GM12878 (cell line): ENCODE measurements at regions not wholly inside any gene's neighbourhood (a gene's known extent, or its start where the extent isn't known, plus 50 kb on each side); places are given as distances from the start of the nearest gene placed in this dataset.

ENCODE experiments used
- ATAC-seq: fragments of 200-7000 bp; cut with Tn5 transposase; 3 replicates; pipeline ENCODE4 v1.9.1; 2020; ENCODE audit warnings: mild to moderate bottlenecking, moderate library complexity
- BruUV-seq: library from RNA; stranded (reverse); fragments of 400-500 nt; replicated peaks from 2 replicates; lab custom pipeline; 2021; lab: Mats Ljungman, UMichigan
- CTCF ChIA-PET: fragments of 300-600 bp; sonication (Branson Sonifier 250); formaldehyde crosslinking; extraction: SDS; loops from one replicate; lab custom pipeline; 2021; ENCODE audit warnings: inconsistent platforms; lab: Yijun Ruan, JAX
- POLR2A ChIA-PET: fragments of 350-600 bp; formaldehyde crosslinking; extraction: SDS; loops from one replicate; lab custom pipeline; 2021; ENCODE audit warnings: inconsistent platforms; lab: Charles Lee
- RAD21 ChIA-PET: fragments of 300-600 bp; sonication (Branson Sonifier 250); formaldehyde crosslinking; loops from one replicate; lab custom pipeline; 2023; ENCODE audit warnings: antibody characterized with exemption; ENCODE audit not compliant: unreplicated experiment; lab: Charles Lee
- SMC1A ChIA-PET: fragments of 300-600 bp; sonication (Branson Sonifier 250); formaldehyde crosslinking; loops from one replicate; lab custom pipeline; 2023; ENCODE audit not compliant: unreplicated experiment, uncharacterized antibody; lab: Charles Lee
- DNase-seq: peaks from one replicate; pipeline ENCODE4 v3.0.0-alpha.2; 2011; ENCODE audit warnings: low read depth, low spot score
- FAIRE-seq: peaks from 3 replicates; lab custom pipeline; 2011; peaks lifted over from hg19 to GRCh38; lab: Jason Lieb, UNC
- H2AFZ ChIP-seq: 2 replicates; pipeline ENCODE4 v1.6.0; 2011; ENCODE audit warnings: low read depth, low read length, control low read depth; ENCODE audit not compliant: control insufficient read depth
- H3K27ac ChIP-seq: 2 replicates; pipeline ENCODE4 v1.5.1; 2011; ENCODE audit warnings: control low read depth; ENCODE audit not compliant: control insufficient read depth, insufficient read depth
- H3K27me3 ChIP-seq, 2 experiments: replicated peaks in 1 of 2; 2 replicates each; pipeline versions ENCODE4 v1.6.0 to v1.6.1; 2011; ENCODE audit warnings: low read length in 1 of 2; ENCODE audit not compliant: control insufficient read depth in 2 of 2, insufficient read depth in 2 of 2
- H3K36me3 ChIP-seq, 2 experiments: 2 replicates each; pipeline ENCODE4 v1.5.1; 2011; ENCODE audit warnings: low read length in 1 of 2; ENCODE audit not compliant: control insufficient read depth in 2 of 2, insufficient read depth in 2 of 2
- H3K4me1 ChIP-seq: 2 replicates; pipeline ENCODE4 v1.6.1; 2011; ENCODE audit warnings: mild to moderate bottlenecking, low read length, moderate library complexity, mixed read lengths; ENCODE audit not compliant: control insufficient read depth, insufficient read depth
- H3K4me2 ChIP-seq: 2 replicates; pipeline ENCODE4 v1.6.0; 2011; ENCODE audit warnings: control low read depth; ENCODE audit not compliant: control insufficient read depth, insufficient read depth
- H3K4me3 ChIP-seq: fragments of 200-600 bp; sonication (generic); 2 replicates; pipeline ENCODE4 v1.5.1; 2016
- H3K79me2 ChIP-seq: 2 replicates; pipeline ENCODE4 v1.6.0; 2011; ENCODE audit warnings: low read length; ENCODE audit not compliant: control insufficient read depth, insufficient read depth
- H3K9ac ChIP-seq: 2 replicates; pipeline ENCODE4 v1.8.0; 2011; ENCODE audit warnings: low read length, control low read depth, mixed read lengths; ENCODE audit not compliant: control insufficient read depth, insufficient read depth
- H3K9me3 ChIP-seq: replicated peaks from 3 replicates; pipeline ENCODE4 v1.5.1; 2011; ENCODE audit warnings: mild to moderate bottlenecking, low read length; ENCODE audit not compliant: control insufficient read depth, insufficient read depth
- H4K20me1 ChIP-seq: 2 replicates; pipeline ENCODE4 v1.6.0; 2011; ENCODE audit not compliant: control insufficient read depth, insufficient read depth
- BMI1 ChIP-seq: fragments of 450-650 bp; IDR thresholded peaks from 2 replicates; pipeline ENCODE4 v1.6.1; 2016; ENCODE audit warnings: mild to moderate bottlenecking, moderate library complexity, borderline replicate concordance
- CBFB ChIP-seq: IDR thresholded peaks from 2 replicates; pipeline ENCODE4 v1.6.1; 2016; ENCODE audit warnings: antibody characterized with exemption, low read depth
- CBX3 ChIP-seq: fragments of 200-600 bp; sonication (generic); IDR thresholded peaks from 2 replicates; pipeline ENCODE4 v1.6.1; 2016; ENCODE audit warnings: low read depth, borderline replicate concordance
- CEBPB ChIP-seq, 2 experiments: fragments of 150-350 bp in 1 of 2; IDR thresholded peaks; 2 replicates each; pipeline ENCODE4 v1.6.1; 2012 to 2014; ENCODE audit warnings: low read depth in 2 of 2, low read length in 2 of 2, borderline replicate concordance in 1 of 2, inconsistent platforms in 1 of 2
- CREM ChIP-seq: IDR thresholded peaks from 2 replicates; pipeline ENCODE4 v1.6.1; 2014; ENCODE audit warnings: antibody characterized with exemption, low read depth
- DPF2 ChIP-seq: fragments of 450-650 bp; IDR thresholded peaks from 2 replicates; pipeline ENCODE4 v1.6.1; 2017; ENCODE audit warnings: mild to moderate bottlenecking
- E2F4 ChIP-seq: IDR thresholded peaks from 2 replicates; pipeline ENCODE4 v1.6.1; 2012; ENCODE audit warnings: low read depth, low read length, improper control_type of control experiment
- FOS ChIP-seq: IDR thresholded peaks from 3 replicates; pipeline ENCODE4 v1.6.1; 2011; ENCODE audit warnings: borderline replicate concordance; ENCODE audit not compliant: insufficient read length; ENCODE audit errors: extremely low read depth
- JUND ChIP-seq: IDR thresholded peaks from 2 replicates; pipeline ENCODE4 v1.6.1; 2012; ENCODE audit warnings: low read depth, mild to moderate bottlenecking, low read length, improper control_type of control experiment, moderate library complexity
- MXI1 ChIP-seq: fragments of 150-350 bp; IDR thresholded peaks from 2 replicates; pipeline ENCODE4 v1.6.1; 2011; ENCODE audit warnings: low read depth, mild to moderate bottlenecking, inconsistent platforms, low read length, improper control_type of control experiment
- NBN ChIP-seq: fragments of 450-650 bp; IDR thresholded peaks from 2 replicates; pipeline ENCODE4 v1.6.1; 2016
- PAX8 ChIP-seq: fragments of 450-650 bp; IDR thresholded peaks from 2 replicates; pipeline ENCODE4 v1.6.1; 2017; ENCODE audit warnings: mild to moderate bottlenecking, moderate library complexity
- RCOR1 ChIP-seq: conservative IDR thresholded peaks from 2 replicates; pipeline ENCODE4 v1.6.1; 2012; ENCODE audit warnings: low read depth, low read length, improper control_type of control experiment
- RELA ChIP-seq: fragments of 450-650 bp; IDR thresholded peaks from 2 replicates; pipeline ENCODE4 v1.8.0; 2014; ENCODE audit warnings: borderline replicate concordance; ENCODE audit not compliant: partially characterized antibody
- RELB ChIP-seq: fragments of 450-650 bp; IDR thresholded peaks from 2 replicates; pipeline ENCODE4 v1.6.1; 2017; ENCODE audit warnings: low read depth, mild to moderate bottlenecking, moderate library complexity
- SREBF1 ChIP-seq: IDR thresholded peaks from 2 replicates; pipeline ENCODE4 v1.6.1; 2012; ENCODE audit warnings: mild to moderate bottlenecking, low read length
- SRF ChIP-seq, 2 experiments: IDR thresholded peaks; 2 replicates each; pipeline ENCODE4 v1.6.1; 2011; ENCODE audit warnings: low read depth in 2 of 2, low read length in 2 of 2, mild to moderate bottlenecking in 1 of 2, moderate library complexity in 1 of 2
- TCF3 ChIP-seq: IDR thresholded peaks from 2 replicates; pipeline ENCODE4 v1.6.1; 2012; ENCODE audit warnings: low read depth, mild to moderate bottlenecking, low read length, borderline replicate concordance; ENCODE audit not compliant: insufficient read depth
- ZBTB11 ChIP-seq: fragments of 450-650 bp; formaldehyde crosslinking; IDR thresholded peaks from 2 replicates; pipeline ENCODE4 v1.5.0; 2022; ENCODE audit warnings: mild to moderate bottlenecking, missing genetic modification characterization
- WGBS: methylation state at CpG from one replicate; pipeline ENCODE4 v1.1.6; 2016; ENCODE audit warnings: low lambda C conversion rate; ENCODE audit not compliant: insufficient replicate concordance, insufficient coverage; ENCODE audit errors: missing lambda C conversion rate; 5-methylcytosine and 5-hydroxymethylcytosine counted together
- in situ Hi-C: fragments of 300-500 bp; cut with MboI; formaldehyde crosslinking; loops from 9 replicates; pipeline ENCODE4 v1.14.3; 2018; ENCODE audit warnings: mixed read lengths
- intact Hi-C: fragments of 100-400 bp; cut with micrococcal nuclease; formaldehyde crosslinking; loops from one replicate; pipeline ENCODE4 v1.14.2; 2022; ENCODE audit not compliant: unreplicated experiment

GRCh38 chr3:10585945-10586344 is 80.6 kb upstream of the ATP2B2 start:
- intact Hi-C loops (no loop called here), in situ Hi-C loops (no loop called here)
- ATAC-seq, result no peak
- no peak overlapping the region for H3K4me3 ChIP-seq
- no peaks in the 10 kb centered on the region for H4K20me1 ChIP-seq
- H3K9ac ChIP-seq, result no peak overlapping the region
- CTCF ChIA-PET, result no interaction called here
- no peaks in the 10 kb centered on the region for H3K79me2 ChIP-seq
- POLR2A ChIA-PET, result no interaction called here
- no peak overlapping the region for H3K4me2 ChIP-seq
- 0% methylated on average over 1 of the region's 1 CpG for WGBS
- SMC1A ChIA-PET, result no interaction called here
- no peaks in the 10 kb centered on the region for H3K9me3 ChIP-seq
- H3K4me1 ChIP-seq, result no peaks in the 10 kb centered on the region
- no peak overlapping the region for H2AFZ ChIP-seq
- DNase-seq, result no peak
- no TSS peak for BruUV-seq
- H3K27me3 ChIP-seq, result peaks cover 0 to 12% of the 10 kb centered on the region in 2 experiments; a peak in 3 of 4 replicates
- H3K36me3 ChIP-seq, result no peaks in the 10 kb centered on the region
- FAIRE-seq, result no peak
- RAD21 ChIA-PET, result no interaction called here
- TF ChIP-seq RELB, result no peak
- no peak for TF ChIP-seq SRF (IDR thresholded peaks at IDR 0.05; ENCODE audit: low read depth in 2 of 2, low read length in 2 of 2)
- TF ChIP-seq CBX3, result no peak
- TF ChIP-seq MXI1, result no peak
- no peak for TF ChIP-seq FOS
- no peak for TF ChIP-seq PAX8
- TF ChIP-seq CBFB, result no peak
- TF ChIP-seq RCOR1, result no peak
- no peak for TF ChIP-seq NBN
- no peak for TF ChIP-seq ZBTB11
- no peak for TF ChIP-seq RELA
- TF ChIP-seq E2F4, result no peak
- TF ChIP-seq JUND, result no peak
- no peak for TF ChIP-seq DPF2
- TF ChIP-seq CREM, result no peak
- TF ChIP-seq CEBPB (IDR thresholded peaks at IDR 0.05; ENCODE audit: borderline replicate concordance in 1 of 2, low read depth in 2 of 2, low read length in 2 of 2), result no peak
- no peak for TF ChIP-seq SREBF1
- no peak for TF ChIP-seq TCF3
- no peak for TF ChIP-seq BMI1
- TF ChIP-seq, all 136 proteins: peak for 0
- H3K27ac ChIP-seq, result no peak overlapping the region
